ENCODE measurements at regions not wholly inside any gene's neighbourhood (a gene's known extent, or its start where the extent isn't known, plus 50 kb on each side); places are given as distances from the start of the nearest gene placed in this dataset.

- Histone ChIP-seq H2AFZ (ENCODE audit: control insufficient read depth, low read length) (no peak overlapping the region), H3K4me1 (ENCODE audit: control insufficient read depth, extremely low read depth, insufficient read depth, low read length) (no peaks in the 10 kb centered on the region), H4K20me1 (ENCODE audit: control insufficient read depth, extremely low read depth, insufficient read depth, low read length) (no peaks in the 10 kb centered on the region), H3K36me3 (ENCODE audit: control insufficient read depth in 2 of 2, extremely low read depth in 1 of 2, insufficient read depth in 2 of 2, low read length in 2 of 2) (no peaks in the 10 kb centered on the region), H3K4me2 (ENCODE audit: control insufficient read depth, extremely low read depth, insufficient read depth, low read depth, low read length) (no peak overlapping the region), H3K9ac (ENCODE audit: control insufficient read depth, extremely low read depth, insufficient read depth, low read length) (no peak overlapping the region), H3K9me3 (ENCODE audit: control insufficient read depth, low read depth, low read length) (no peaks in the 10 kb centered on the region), H3K27ac (ENCODE audit: control insufficient read depth, insufficient read depth, low read length) (no peak overlapping the region), H3K9me1 (ENCODE audit: control insufficient read depth, extremely low read depth, insufficient read depth, low read length) (no peaks in the 10 kb centered on the region), H3K4me3 (ENCODE audit: control insufficient read depth in 2 of 3, extremely low read depth in 1 of 3, insufficient read depth in 2 of 3, low read depth in 1 of 3, low read length in 3 of 3) (no peak overlapping the region), H3K79me2 (ENCODE audit: control insufficient read depth, insufficient read depth, low read length) (no peaks in the 10 kb centered on the region), H3K27me3 (ENCODE audit: control insufficient read depth, extremely low read depth, insufficient read depth, low read length) (no peaks in the 10 kb centered on the region)
- DNase-seq (ENCODE audit: low read depth, low spot score) (no peak), FAIRE-seq (no peak)
- no peak for TF ChIP-seq EZH2 (IDR thresholded peaks at IDR 0.05; ENCODE audit: low read length)
- dilution Hi-C loops (cut with MboI; ENCODE audit: extremely low pct_ligation_motif_present, low sequenced_read_pairs), result no loop called here
Measured at GRCh38 chr1:112284796-112285195, 111.2 kb upstream of the CTTNBP2NL start.

- FAIRE-seq (no peak), DNase-seq (ENCODE audit: low read depth, low spot score) (no peak)
- H3K27me3 ChIP-seq (ENCODE audit: control insufficient read depth, extremely low read depth, insufficient read depth, low read length), result no peaks in the 10 kb centered on the region
- H4K20me1 ChIP-seq (ENCODE audit: control insufficient read depth, extremely low read depth, insufficient read depth, low read length), result no peaks in the 10 kb centered on the region
- no peaks in the 10 kb centered on the region for H3K9me1 ChIP-seq (ENCODE audit: control insufficient read depth, extremely low read depth, insufficient read depth, low read length)
- no peak overlapping the region for H2AFZ ChIP-seq (ENCODE audit: control insufficient read depth, low read length)
- no peak overlapping the region for H3K4me2 ChIP-seq (ENCODE audit: control insufficient read depth, extremely low read depth, insufficient read depth, low read depth, low read length)
- H3K9ac ChIP-seq (ENCODE audit: control insufficient read depth, extremely low read depth, insufficient read depth, low read length), result no peak overlapping the region
- TF ChIP-seq CTCF (optimal IDR thresholded peaks at IDR 0.05 in 1 of 3, IDR thresholded peaks at IDR 0.05 in 1 of 3, conservative IDR thresholded peaks at IDR 0.05 in 1 of 3; ENCODE audit: extremely low read depth in 1 of 3, insufficient read depth in 2 of 3, low read length in 3 of 3), result no peak
- no peak for TF ChIP-seq EZH2 (IDR thresholded peaks at IDR 0.05; ENCODE audit: low read length)
- H3K36me3 ChIP-seq (ENCODE audit: control insufficient read depth in 2 of 2, extremely low read depth in 1 of 2, insufficient read depth in 2 of 2, low read length in 2 of 2), result no peaks in the 10 kb centered on the region
- no peak overlapping the region for H3K4me3 ChIP-seq (ENCODE audit: control insufficient read depth in 2 of 3, extremely low read depth in 1 of 3, insufficient read depth in 2 of 3, low read depth in 1 of 3, low read length in 3 of 3)
- H3K9me3 ChIP-seq (ENCODE audit: control insufficient read depth, low read depth, low read length), result no peaks in the 10 kb centered on the region
- H3K27ac ChIP-seq (ENCODE audit: control insufficient read depth, insufficient read depth, low read length), result no peak overlapping the region
- H3K79me2 ChIP-seq (ENCODE audit: control insufficient read depth, insufficient read depth, low read length), result no peaks in the 10 kb centered on the region
- no peaks in the 10 kb centered on the region for H3K4me1 ChIP-seq (ENCODE audit: control insufficient read depth, extremely low read depth, insufficient read depth, low read length)
- dilution Hi-C loops (cut with MboI; ENCODE audit: extremely low pct_ligation_motif_present, low sequenced_read_pairs), result no loop called here
Measured at GRCh38 chr1:112285316-112285715, 110.7 kb upstream of the CTTNBP2NL start.

GRCh38 chr1:112285746-112286145, 110.3 kb upstream of the CTTNBP2NL start:
- Histone ChIP-seq H3K27ac (ENCODE audit: control insufficient read depth, insufficient read depth, low read length) (no peak overlapping the region), H3K27me3 (ENCODE audit: control insufficient read depth, extremely low read depth, insufficient read depth, low read length) (no peaks in the 10 kb centered on the region), H3K4me3 (ENCODE audit: control insufficient read depth in 2 of 3, extremely low read depth in 1 of 3, insufficient read depth in 2 of 3, low read depth in 1 of 3, low read length in 3 of 3) (no peak overlapping the region), H3K36me3 (ENCODE audit: control insufficient read depth in 2 of 2, extremely low read depth in 1 of 2, insufficient read depth in 2 of 2, low read length in 2 of 2) (no peaks in the 10 kb centered on the region), H3K9me1 (ENCODE audit: control insufficient read depth, extremely low read depth, insufficient read depth, low read length) (no peaks in the 10 kb centered on the region), H3K4me2 (ENCODE audit: control insufficient read depth, extremely low read depth, insufficient read depth, low read depth, low read length) (no peak overlapping the region), H3K79me2 (ENCODE audit: control insufficient read depth, insufficient read depth, low read length) (no peaks in the 10 kb centered on the region), H3K9ac (ENCODE audit: control insufficient read depth, extremely low read depth, insufficient read depth, low read length) (no peak overlapping the region), H2AFZ (ENCODE audit: control insufficient read depth, low read length) (no peak overlapping the region), H4K20me1 (ENCODE audit: control insufficient read depth, extremely low read depth, insufficient read depth, low read length) (no peaks in the 10 kb centered on the region), H3K4me1 (ENCODE audit: control insufficient read depth, extremely low read depth, insufficient read depth, low read length) (no peaks in the 10 kb centered on the region), H3K9me3 (ENCODE audit: control insufficient read depth, low read depth, low read length) (no peaks in the 10 kb centered on the region)
- DNase-seq (ENCODE audit: low read depth, low spot score) (no peak), FAIRE-seq (no peak)
- dilution Hi-C loops (cut with MboI; ENCODE audit: extremely low pct_ligation_motif_present, low sequenced_read_pairs), result no loop called here
- TF ChIP-seq CTCF (optimal IDR thresholded peaks at IDR 0.05 in 1 of 3, IDR thresholded peaks at IDR 0.05 in 1 of 3, conservative IDR thresholded peaks at IDR 0.05 in 1 of 3; ENCODE audit: extremely low read depth in 1 of 3, insufficient read depth in 2 of 3, low read length in 3 of 3) (no peak), EZH2 (IDR thresholded peaks at IDR 0.05; ENCODE audit: low read length) (no peak)
